ENCODE measurements at regions not wholly inside any gene's neighbourhood (a gene's known extent, or its start where the extent isn't known, plus 50 kb on each side); places are given as distances from the start of the nearest gene placed in this dataset.

- BruUV-seq (replicated peaks), result no TSS peak
- dilution Hi-C loops (cut with MboI; ENCODE audit: extremely low pct_ligation_motif_present, low sequenced_read_pairs) (no loop called here), intact Hi-C loops (cut with micrococcal nuclease) (no loop called here)
- CTCF ChIA-PET, result no interaction called here
- no peak for TF ChIP-seq EZH2 (IDR thresholded peaks at IDR 0.05; ENCODE audit: borderline replicate concordance, low read depth, low read length, severe bottlenecking)
- no peak for TF ChIP-seq GATA2 (IDR thresholded peaks at IDR 0.05; ENCODE audit: insufficient read depth, insufficient read length, low read depth, low read length)
- TF ChIP-seq FOS (IDR thresholded peaks at IDR 0.05; ENCODE audit: borderline replicate concordance, insufficient read depth, low read length), result no peak
- TF ChIP-seq POLR2A (IDR thresholded peaks at IDR 0.05; ENCODE audit: low read depth, low read length), result no peak
- no peak for TF ChIP-seq CTCF (IDR thresholded peaks at IDR 0.05; ENCODE audit: extremely low read depth in 1 of 2, insufficient read depth in 1 of 2, low read depth in 1 of 2, low read length in 2 of 2)
- no peak for TF ChIP-seq MYC (IDR thresholded peaks at IDR 0.05; ENCODE audit: low read depth, low read length)
- TF ChIP-seq POLR2AphosphoS5 (IDR thresholded peaks at IDR 0.05; ENCODE audit: insufficient read depth, low read depth, low read length), result no peak
- no peak for TF ChIP-seq MAX (IDR thresholded peaks at IDR 0.05; ENCODE audit: insufficient read depth, insufficient read length)
- TF ChIP-seq JUN (IDR thresholded peaks at IDR 0.05; ENCODE audit: borderline replicate concordance, insufficient read depth, insufficient read length, low read depth), result no peak
- Histone ChIP-seq H3K36me3 (ENCODE audit: control insufficient read depth in 2 of 2, extremely low read depth in 1 of 2, insufficient read depth in 2 of 2, low read length in 2 of 2) (no peaks in the 10 kb centered on the region), H3K4me1 (ENCODE audit: control insufficient read depth, extremely low read depth, insufficient read depth, low read length) (no peaks in the 10 kb centered on the region), H3K27me3 (ENCODE audit: control insufficient read depth in 2 of 2, insufficient read depth in 2 of 2, low read length in 2 of 2) (no peaks in the 10 kb centered on the region), H3K9me1 (replicated peaks; ENCODE audit: control insufficient read depth, extremely low read depth, insufficient read depth, low read length) (no peaks in the 10 kb centered on the region), H2AFZ (ENCODE audit: low read depth, low read length) (no peak overlapping the region), H3K9ac (replicated peaks; ENCODE audit: extremely low read depth, insufficient read depth, low read length) (no peak overlapping the region), H3K79me2 (ENCODE audit: control insufficient read depth, insufficient read depth, low read length) (no peaks in the 10 kb centered on the region), H4K20me1 (replicated peaks; ENCODE audit: control insufficient read depth, extremely low read depth, insufficient read depth, low read length) (no peaks in the 10 kb centered on the region), H3K9me3 (replicated peaks; ENCODE audit: control insufficient read depth, insufficient read depth, low read length) (peaks cover 1% of the 10 kb centered on the region), H3K4me2 (ENCODE audit: insufficient read depth, low read length) (no peak overlapping the region), H3K27ac (ENCODE audit: insufficient read depth, low read depth, low read length) (no peak overlapping the region), H3K4me3 (replicated peaks in 1 of 3; ENCODE audit: insufficient read depth in 1 of 3, low read depth in 1 of 3, low read length in 3 of 3) (no peak overlapping the region)
- POLR2A ChIA-PET, result no interaction called here
- DNase-seq (ENCODE audit: low read depth, low spot score) (no peak), FAIRE-seq (no peak)
Measured at GRCh38 chr7:145868935-145869334, 247.7 kb upstream of the CNTNAP2 start.

Measured in endothelial cell of umbilical vein (primary cell).